SH-SY5Y (cell line): ENCODE measurements at regions not wholly inside any gene's neighbourhood (a gene's known extent, or its start where the extent isn't known, plus 50 kb on each side); places are given as distances from the start of the nearest gene placed in this dataset.

Experiments used
- GATA2 ChIP-seq: IDR thresholded peaks from 2 replicates; pipeline ENCODE4 v1.6.1; 2011; ENCODE audit warnings: mild to moderate bottlenecking, low read depth, low read length
- GATA3 ChIP-seq: IDR thresholded peaks from 2 replicates; pipeline ENCODE4 v1.6.1; 2011; ENCODE audit warnings: low read depth, mild to moderate bottlenecking, low read length, moderate library complexity

DNA sequence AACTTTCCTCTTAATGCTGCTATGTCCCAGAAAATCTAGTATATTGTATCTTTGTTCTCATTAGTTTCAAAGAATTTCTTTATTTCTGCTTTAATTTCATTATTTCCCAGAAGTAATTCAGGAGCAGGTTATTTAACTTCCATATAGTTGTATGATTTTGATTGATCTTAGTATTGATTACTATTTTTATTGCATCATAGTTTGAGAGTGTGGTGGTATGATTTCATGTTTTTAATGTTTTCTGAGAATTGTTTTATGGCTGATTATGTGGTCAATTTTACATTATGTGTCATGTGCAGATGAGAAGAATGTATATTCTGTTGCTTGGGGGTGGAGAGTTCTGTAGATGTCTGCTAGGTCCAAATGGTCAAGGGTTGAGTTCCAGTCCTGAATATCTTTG lies 425.6 kb upstream of the RORB start:
- no peak for TF ChIP-seq GATA3
- no peak for TF ChIP-seq GATA2

GRCh38 chr9:74073897-74074296 lies 423.2 kb upstream of the RORB start:
- TF ChIP-seq GATA2: no peak
- no peak for TF ChIP-seq GATA3

GRCh38 chr9:74078647-74079046 lies 418.5 kb upstream of the RORB start:
- TF ChIP-seq GATA2 (no peak), GATA3 (no peak)

DNA sequence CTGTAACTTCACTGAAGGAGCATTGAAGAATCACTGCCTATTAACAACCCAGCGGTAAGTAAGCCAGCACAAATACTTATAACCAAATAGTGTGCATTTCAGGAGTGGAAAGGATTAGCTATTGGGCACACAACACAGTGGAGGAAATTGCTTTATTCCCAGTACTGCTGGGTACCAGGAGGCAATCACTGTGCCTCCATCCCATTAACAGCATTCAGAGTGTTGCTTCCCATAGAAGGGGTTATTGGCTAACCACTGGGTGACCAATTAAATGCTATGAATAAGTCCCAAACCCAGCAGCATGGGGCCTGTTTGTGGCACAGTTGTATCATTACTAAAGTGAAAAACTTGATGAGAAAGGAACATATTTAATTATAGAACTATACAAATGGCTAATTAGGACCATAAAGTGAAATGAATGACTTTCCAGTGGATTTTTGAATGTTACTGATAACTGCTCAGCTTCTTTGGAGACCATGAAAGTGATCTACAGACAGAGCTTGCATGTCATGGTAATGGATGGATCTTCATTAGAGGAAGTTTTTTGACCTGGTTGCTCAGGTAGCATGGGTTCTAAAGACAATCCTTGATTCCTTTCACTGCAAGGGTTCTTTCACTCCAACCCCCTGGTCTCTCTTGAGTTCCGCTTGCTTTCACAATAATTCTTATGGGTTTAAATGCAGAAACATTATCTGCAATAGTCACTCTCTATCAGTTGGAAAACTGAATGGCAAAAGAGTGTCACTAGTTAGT lies 413.3 kb upstream of the RORB start:
- TF ChIP-seq GATA3 (no peak), GATA2 (no peak)

GRCh38 chr9:74092491-74092834 lies 404.7 kb upstream of the RORB start:
- no peak for TF ChIP-seq GATA2
- no peak for TF ChIP-seq GATA3

DNA sequence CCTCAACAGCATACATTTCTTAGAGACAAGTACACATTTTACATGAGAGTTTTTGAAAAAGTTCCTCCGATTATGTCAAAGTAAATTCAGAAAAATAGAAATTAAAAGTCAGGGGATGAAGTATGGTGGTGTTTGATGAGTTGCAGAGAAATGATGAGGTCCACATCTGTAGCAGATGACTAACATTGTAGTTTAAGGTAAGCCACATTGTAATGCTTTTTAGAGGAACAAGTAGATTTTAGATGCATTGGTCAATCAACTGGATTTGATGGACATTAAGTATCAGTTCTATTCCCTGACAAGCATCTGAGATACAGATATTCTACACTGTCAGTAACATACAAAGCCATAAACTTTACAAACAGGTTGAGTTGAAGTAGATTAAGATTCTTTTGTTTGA lies 402.4 kb upstream of the RORB start:
- TF ChIP-seq GATA3: no peak
- TF ChIP-seq GATA2: no peak

- TF ChIP-seq GATA2 (no peak), GATA3 (no peak)
Measured at GRCh38 chr9:74095925-74096324, 401.2 kb upstream of the RORB start.

- TF ChIP-seq GATA3 (no peak), GATA2 (no peak)
Measured at GRCh38 chr9:74096420-74096819, 400.7 kb upstream of the RORB start.

DNA sequence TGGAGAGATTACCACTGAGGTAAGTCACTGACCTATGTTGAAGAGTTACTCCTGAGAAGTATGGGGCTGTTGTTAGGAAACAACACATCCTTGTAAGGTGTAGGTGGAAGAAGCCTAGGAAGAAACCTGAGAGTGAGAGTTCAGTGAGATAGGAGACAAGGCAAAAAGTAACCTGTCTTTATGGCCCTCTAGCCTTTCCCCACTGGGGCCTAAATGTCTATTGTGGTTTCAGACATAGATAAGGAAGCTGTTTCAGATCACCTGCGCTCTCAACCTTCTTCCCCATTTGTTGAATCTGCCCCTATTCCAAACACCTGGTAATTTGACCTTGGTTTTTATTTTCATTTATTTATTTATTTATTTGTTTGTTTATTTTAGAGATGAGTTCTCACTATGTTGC lies 397.1 kb upstream of the RORB start:
- no peak for TF ChIP-seq GATA3
- no peak for TF ChIP-seq GATA2

DNA sequence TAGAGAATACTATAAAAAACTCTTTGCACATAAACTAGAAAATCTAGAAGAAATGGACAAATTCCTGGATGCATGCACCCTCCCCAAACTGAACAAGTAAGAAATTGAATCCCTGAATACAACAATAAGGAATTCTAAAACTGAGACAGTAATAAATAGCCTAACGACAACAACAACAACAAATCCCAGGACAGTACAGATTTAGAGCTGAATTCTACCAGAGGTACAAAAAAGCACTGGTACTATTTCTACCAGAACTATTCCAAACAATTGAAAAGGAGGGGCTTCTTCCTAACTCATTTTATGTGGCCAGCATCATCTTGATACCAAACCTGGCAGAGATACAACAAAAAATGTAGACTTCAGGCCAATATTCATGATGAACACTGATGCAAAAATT lies 394.4 kb upstream of the RORB start:
- TF ChIP-seq GATA2 (no peak), GATA3 (no peak)

GRCh38 chr9:74107692-74108091 lies 389.4 kb upstream of the RORB start:
- TF ChIP-seq GATA2: no peak
- no peak for TF ChIP-seq GATA3

DNA sequence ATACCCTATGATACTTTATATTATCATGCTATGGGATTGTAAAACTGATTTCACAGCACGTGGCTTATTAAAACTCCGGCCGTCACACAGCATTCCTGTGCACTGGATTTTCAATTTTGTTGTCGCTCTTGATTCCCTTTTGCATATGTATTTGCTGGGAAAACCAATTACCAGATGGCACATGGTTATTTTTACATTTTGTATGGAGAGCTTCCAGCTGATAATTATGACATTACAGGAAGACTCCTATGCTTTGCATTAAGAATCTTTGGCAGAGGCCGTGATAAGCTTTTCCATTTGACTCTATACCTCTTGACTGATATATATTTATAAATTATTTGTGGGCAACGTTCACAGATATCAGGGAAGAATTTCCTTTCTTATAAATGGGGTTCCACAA lies 381.2 kb upstream of the RORB start:
- TF ChIP-seq GATA2: no peak
- no peak for TF ChIP-seq GATA3

GRCh38 chr9:74117151-74117550 lies 380.0 kb upstream of the RORB start:
- TF ChIP-seq GATA2 (no peak), GATA3 (no peak)

- no peak for TF ChIP-seq GATA3
- no peak for TF ChIP-seq GATA2
Measured at GRCh38 chr9:74117731-74118130, 379.4 kb upstream of the RORB start.

GRCh38 chr9:74120061-74120460 lies 377.1 kb upstream of the RORB start:
- TF ChIP-seq GATA3 (no peak), GATA2 (no peak)

- TF ChIP-seq GATA2 (no peak), GATA3 (no peak)
Measured at GRCh38 chr9:74120470-74120869, 376.7 kb upstream of the RORB start.
